ENCODE measurements at regions not wholly inside any gene's neighbourhood (a gene's known extent, or its start where the extent isn't known, plus 50 kb on each side); places are given as distances from the start of the nearest gene placed in this dataset.

DNA sequence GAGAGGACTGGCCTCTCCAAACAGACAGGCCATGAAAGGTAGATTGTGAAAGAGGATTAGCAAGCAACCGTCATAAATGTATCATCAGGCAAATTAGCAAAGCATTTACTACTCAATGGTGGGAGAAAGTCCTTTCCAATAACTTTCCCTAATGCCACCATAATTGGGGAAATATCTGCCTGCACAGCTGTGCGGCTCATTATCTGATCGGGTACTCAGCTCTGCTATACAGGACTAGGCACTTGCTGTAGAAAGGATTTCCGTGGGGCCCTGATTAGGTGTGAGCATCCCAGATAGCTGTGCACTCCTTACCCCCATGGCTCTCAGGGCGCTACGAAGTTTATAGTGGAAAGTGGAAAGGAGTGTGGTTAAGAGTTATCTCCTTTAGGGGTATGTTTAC lies 309.7 kb upstream of the PLET1 start:
- no peak overlapping the region for H3K4me3 ChIP-seq (ENCODE audit: low read depth, low read length)
- TF ChIP-seq, protein P1, sequence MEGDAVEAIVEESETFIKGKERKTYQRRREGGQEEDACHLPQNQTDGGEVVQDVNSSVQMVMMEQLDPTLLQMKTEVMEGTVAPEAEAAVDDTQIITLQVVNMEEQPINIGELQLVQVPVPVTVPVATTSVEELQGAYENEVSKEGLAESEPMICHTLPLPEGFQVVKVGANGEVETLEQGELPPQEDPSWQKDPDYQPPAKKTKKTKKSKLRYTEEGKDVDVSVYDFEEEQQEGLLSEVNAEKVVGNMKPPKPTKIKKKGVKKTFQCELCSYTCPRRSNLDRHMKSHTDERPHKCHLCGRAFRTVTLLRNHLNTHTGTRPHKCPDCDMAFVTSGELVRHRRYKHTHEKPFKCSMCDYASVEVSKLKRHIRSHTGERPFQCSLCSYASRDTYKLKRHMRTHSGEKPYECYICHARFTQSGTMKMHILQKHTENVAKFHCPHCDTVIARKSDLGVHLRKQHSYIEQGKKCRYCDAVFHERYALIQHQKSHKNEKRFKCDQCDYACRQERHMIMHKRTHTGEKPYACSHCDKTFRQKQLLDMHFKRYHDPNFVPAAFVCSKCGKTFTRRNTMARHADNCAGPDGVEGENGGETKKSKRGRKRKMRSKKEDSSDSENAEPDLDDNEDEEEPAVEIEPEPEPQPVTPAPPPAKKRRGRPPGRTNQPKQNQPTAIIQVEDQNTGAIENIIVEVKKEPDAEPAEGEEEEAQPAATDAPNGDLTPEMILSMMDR (IDR thresholded peaks at IDR 0.05; ENCODE audit: insufficient read depth, low read length, missing control alignments) = no peak
- ChIA-PET CTCF (interaction anchor here (2.1 kb wide), 1 partner anchor 18 kb away, joined by 8 read pairs; no protein-coding TSS in a partner anchor), POLR2A (no interaction called here)
- no peak for DNase-seq (ENCODE audit: low read depth, low spot score)

DNA sequence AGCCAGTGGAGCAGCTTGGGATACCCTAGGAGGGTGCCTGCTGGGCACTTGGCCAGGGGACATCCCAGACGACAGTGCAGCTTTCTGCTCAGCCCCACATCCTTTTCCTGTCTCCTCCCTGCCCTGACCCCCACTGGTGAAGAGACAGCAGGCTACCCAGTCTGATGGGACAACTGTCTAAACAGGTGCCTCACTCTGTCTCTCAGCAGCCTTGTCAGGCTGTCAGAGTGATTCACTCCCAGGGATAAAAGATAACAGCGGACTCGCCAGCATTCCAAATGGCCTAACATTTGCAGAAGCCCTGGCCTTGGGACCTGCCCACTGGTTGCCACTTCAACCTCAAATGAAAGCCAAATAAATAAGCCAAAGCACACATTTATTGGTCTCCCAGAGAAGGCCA lies 318.6 kb upstream of the PLET1 start:
- DNase-seq (ENCODE audit: low read depth, low spot score) = no peak
- no peak overlapping the region for H3K4me3 ChIP-seq (ENCODE audit: low read depth, low read length)
- CTCF ChIA-PET = interaction anchor here (2.4 kb wide), 1 partner anchor 9 kb away, joined by 15 read pairs; no protein-coding TSS in a partner anchor
- POLR2A ChIA-PET = no interaction called here
- TF ChIP-seq, protein P1 (IDR thresholded peaks at IDR 0.05; ENCODE audit: insufficient read depth, low read length, missing control alignments) = no peak

DNA sequence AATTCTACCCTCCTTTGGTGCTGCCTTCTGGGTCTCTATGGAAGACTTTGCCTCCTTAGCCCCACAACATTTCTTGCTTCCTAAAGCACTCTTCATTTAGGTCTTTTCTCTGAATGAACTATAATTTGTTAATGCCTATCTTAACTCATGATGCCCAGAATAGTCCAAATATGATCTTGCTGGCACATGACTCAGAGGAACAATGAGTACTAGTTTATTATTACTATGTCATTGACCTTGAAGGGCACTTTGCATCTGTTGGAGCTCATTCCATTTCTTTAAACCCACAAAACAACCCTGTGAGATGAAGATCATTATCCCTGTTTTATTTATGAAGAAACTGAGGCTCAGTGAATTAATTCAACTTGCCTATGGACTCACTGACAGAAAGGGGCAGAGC lies 320.2 kb upstream of the PLET1 start:
- ChIA-PET POLR2A (no interaction called here), CTCF (interaction anchor here (0.9 kb wide), 1 partner anchor 25 kb away, joined by 3 read pairs; no protein-coding TSS in a partner anchor)
- no peak overlapping the region for H3K4me3 ChIP-seq (ENCODE audit: low read depth, low read length)
- DNase-seq (ENCODE audit: low read depth, low spot score) = no peak
- TF ChIP-seq, protein P1 (IDR thresholded peaks at IDR 0.05; ENCODE audit: insufficient read depth, low read length, missing control alignments) = no peak

DNA sequence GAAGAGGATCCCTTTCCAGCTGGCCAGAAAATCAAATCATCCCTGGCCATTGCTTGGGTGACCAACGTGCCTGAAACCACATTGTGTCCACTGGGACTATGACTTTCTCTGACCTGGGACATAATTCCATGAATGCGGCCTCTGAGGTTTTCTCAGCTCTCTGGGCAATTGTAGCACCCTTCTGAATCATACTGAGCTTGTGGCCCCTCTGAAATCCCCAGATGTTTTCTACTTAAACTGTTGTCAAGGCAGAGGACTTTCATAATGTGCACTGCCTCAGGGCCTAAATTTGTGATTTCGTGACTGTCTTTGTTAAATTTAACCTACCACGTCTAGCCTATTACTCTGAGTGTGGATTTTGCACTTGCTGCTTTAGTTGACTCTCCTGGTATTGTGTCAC lies 321.1 kb upstream of the PLET1 start:
- CTCF ChIA-PET = interaction anchor here (0.9 kb wide), 1 partner anchor 708 kb away, joined by 4 read pairs; no protein-coding TSS in a partner anchor
- no peak overlapping the region for H3K4me3 ChIP-seq (ENCODE audit: low read depth, low read length)
- no peak for DNase-seq (ENCODE audit: low read depth, low spot score)
- TF ChIP-seq, protein P1 (IDR thresholded peaks at IDR 0.05; ENCODE audit: insufficient read depth, low read length, missing control alignments) = no peak
- POLR2A ChIA-PET = no interaction called here

DNA sequence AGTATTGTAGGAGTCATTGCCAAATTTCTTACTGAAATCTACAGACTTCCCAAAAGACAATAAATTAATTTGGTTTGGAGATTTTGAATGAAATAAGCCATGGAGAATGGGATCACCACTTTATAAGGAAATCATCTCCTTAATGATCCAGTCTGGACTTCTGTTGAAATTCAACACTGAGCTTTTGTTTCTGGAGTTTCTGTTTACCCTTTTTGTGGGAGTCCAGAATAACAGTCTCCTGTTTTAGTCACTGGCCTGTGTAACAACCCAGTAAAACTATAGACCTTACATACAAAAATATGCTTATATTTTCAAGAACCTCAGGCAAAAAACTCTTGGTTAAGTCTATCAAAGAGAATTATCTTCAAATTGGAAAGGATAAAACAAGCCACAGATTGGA lies 321.7 kb upstream of the PLET1 start:
- POLR2A ChIA-PET = no interaction called here
- TF ChIP-seq, protein P1 (IDR thresholded peaks at IDR 0.05; ENCODE audit: insufficient read depth, low read length, missing control alignments) = no peak
- no peak overlapping the region for H3K4me3 ChIP-seq (ENCODE audit: low read depth, low read length)
- CTCF ChIA-PET = interaction anchor here (0.9 kb wide), 1 partner anchor 708 kb away, joined by 4 read pairs; no protein-coding TSS in a partner anchor
- no peak for DNase-seq (ENCODE audit: low read depth, low spot score)

DNA sequence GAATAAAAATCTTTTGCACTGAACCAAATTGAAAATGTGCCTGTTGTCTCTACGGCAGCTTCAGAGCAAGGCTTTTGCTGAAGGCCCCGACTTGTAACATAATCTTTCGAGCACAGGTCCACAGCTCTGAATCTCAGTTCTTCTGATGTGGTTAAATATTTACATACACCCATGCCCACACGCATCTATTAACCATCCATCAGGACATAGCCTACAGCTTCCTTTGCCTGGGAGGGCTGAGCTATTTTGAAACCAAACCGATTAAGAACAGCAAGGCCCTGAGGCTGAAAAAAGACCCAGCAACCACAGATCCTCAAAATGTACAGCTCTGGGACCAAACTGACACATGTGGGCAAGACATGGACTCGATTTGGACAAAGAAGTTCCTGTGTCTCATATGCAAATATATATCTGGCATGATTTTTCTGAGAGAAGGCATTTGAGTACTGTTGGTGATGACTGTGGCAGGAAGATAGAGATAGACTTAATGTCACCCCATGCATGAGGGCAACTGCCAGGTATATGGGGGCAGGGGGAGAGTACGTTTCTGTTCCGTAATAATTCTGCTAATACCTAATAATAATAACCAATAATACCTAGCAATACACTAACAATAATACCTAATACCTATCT lies 322.7 kb upstream of the PLET1 start:
- no peak for DNase-seq (ENCODE audit: low read depth, low spot score)
- CTCF ChIA-PET = interaction anchor here (8.5 kb wide), 1 partner anchor 705 kb away, joined by 112 read pairs; no protein-coding TSS in a partner anchor
- POLR2A ChIA-PET = no interaction called here
- no peak overlapping the region for H3K4me3 ChIP-seq (ENCODE audit: low read depth, low read length)
- TF ChIP-seq, protein P1 (IDR thresholded peaks at IDR 0.05; ENCODE audit: insufficient read depth, low read length, missing control alignments) = no peak
